Activated naive CD4-positive, alpha-beta T cell treated with anti-CD3 and anti-CD28 coated beads, Interleukin-2, amount 50 U/mL, for 24 hours (primary cell): ENCODE measurements at regions not wholly inside any gene's neighbourhood (a gene's known extent, or its start where the extent isn't known, plus 50 kb on each side); places are given as distances from the start of the nearest gene placed in this dataset.
"Not testable (repeated sequence)": the region's sequence is repeated elsewhere in the genome, so short reads cannot be mapped to it uniquely, and the experiment has no call there.

Experiments used
- H3K27ac Mint-ChIP-seq: one replicate; pipeline ENCODE4 v1.8.0; 2021; ENCODE audit warnings: mild to moderate bottlenecking, mixed read lengths
- H3K27me3 Mint-ChIP-seq: one replicate; pipeline ENCODE4 v1.8.0; 2021; ENCODE audit warnings: mixed read lengths
- H3K36me3 Mint-ChIP-seq: one replicate; pipeline ENCODE4 v1.8.0; 2021; ENCODE audit warnings: mixed read lengths
- H3K4me1 Mint-ChIP-seq: one replicate; pipeline ENCODE4 v1.8.0; 2021; ENCODE audit warnings: mixed read lengths
- H3K4me3 Mint-ChIP-seq: one replicate; pipeline ENCODE4 v1.8.0; 2021; ENCODE audit warnings: mild to moderate bottlenecking, mixed read lengths
- H3K9me3 Mint-ChIP-seq: one replicate; pipeline ENCODE4 v1.8.0; 2021; ENCODE audit warnings: mixed read lengths

- Mint-ChIP-seq H3K9me3 (no peaks in the 10 kb centered on the region), H3K4me3 (no peak overlapping the region), H3K27ac (no peak overlapping the region), H3K27me3 (no peaks in the 10 kb centered on the region), H3K4me1 (no peaks in the 10 kb centered on the region), H3K36me3 (no peaks in the 10 kb centered on the region)
These were observed 131.9 kb downstream of the NPR3 start for GRCh38 chr5:32842813-32843530.

GRCh38 chr5:32843531-32843895 lies 132.4 kb downstream of the NPR3 start:
- Mint-ChIP-seq H3K27ac (no peak overlapping the region), H3K4me1 (no peaks in the 10 kb centered on the region), H3K9me3 (no peaks in the 10 kb centered on the region), H3K4me3 (no peak overlapping the region), H3K27me3 (no peaks in the 10 kb centered on the region), H3K36me3 (no peaks in the 10 kb centered on the region)

GRCh38 chr5:32845171-32845570 lies 134.1 kb downstream of the NPR3 start:
- Mint-ChIP-seq H3K9me3 (no peaks in the 10 kb centered on the region), H3K27me3 (no peaks in the 10 kb centered on the region), H3K36me3 (no peaks in the 10 kb centered on the region), H3K27ac (no peak overlapping the region), H3K4me1 (no peaks in the 10 kb centered on the region), H3K4me3 (no peak overlapping the region)

- H3K9me3 Mint-ChIP-seq, result no peaks in the 10 kb centered on the region
- H3K36me3 Mint-ChIP-seq, result no peaks in the 10 kb centered on the region
- H3K27me3 Mint-ChIP-seq, result no peaks in the 10 kb centered on the region
- no peak overlapping the region for H3K27ac Mint-ChIP-seq
- H3K4me3 Mint-ChIP-seq, result no peak overlapping the region
- no peaks in the 10 kb centered on the region for H3K4me1 Mint-ChIP-seq
These were observed 137.0 kb downstream of the NPR3 start for GRCh38 chr5:32848120-32848519.

GRCh38 chr5:32848681-32849080 lies 137.6 kb downstream of the NPR3 start:
- no peak overlapping the region for H3K4me3 Mint-ChIP-seq
- no peaks in the 10 kb centered on the region for H3K4me1 Mint-ChIP-seq
- H3K9me3 Mint-ChIP-seq, result no peaks in the 10 kb centered on the region
- no peaks in the 10 kb centered on the region for H3K27me3 Mint-ChIP-seq
- H3K36me3 Mint-ChIP-seq, result no peaks in the 10 kb centered on the region
- no peak overlapping the region for H3K27ac Mint-ChIP-seq

- no peaks in the 10 kb centered on the region for H3K27me3 Mint-ChIP-seq
- H3K36me3 Mint-ChIP-seq, result no peaks in the 10 kb centered on the region
- H3K27ac Mint-ChIP-seq, result no peak overlapping the region
- H3K4me3 Mint-ChIP-seq, result no peak overlapping the region
- peaks cover 8% of the 10 kb centered on the region for H3K9me3 Mint-ChIP-seq
- no peaks in the 10 kb centered on the region for H3K4me1 Mint-ChIP-seq
These were observed 139.8 kb downstream of the NPR3 start for GRCh38 chr5:32850817-32851496.

GRCh38 chr5:32851559-32852173 lies 140.5 kb downstream of the NPR3 start:
- Mint-ChIP-seq H3K36me3 (no peaks in the 10 kb centered on the region), H3K4me1 (no peaks in the 10 kb centered on the region), H3K4me3 (no peak overlapping the region), H3K9me3 (peaks cover 8% of the 10 kb centered on the region), H3K27ac (no peak overlapping the region), H3K27me3 (no peaks in the 10 kb centered on the region)

- Mint-ChIP-seq H3K4me1 (no peaks in the 10 kb centered on the region), H3K4me3 (no peak overlapping the region), H3K9me3 (peaks cover 8% of the 10 kb centered on the region), H3K36me3 (no peaks in the 10 kb centered on the region), H3K27ac (no peak overlapping the region), H3K27me3 (no peaks in the 10 kb centered on the region)
These were observed 141.4 kb downstream of the NPR3 start for GRCh38 chr5:32852535-32852934.

- H3K4me1 Mint-ChIP-seq, result no peaks in the 10 kb centered on the region
- no peak overlapping the region for H3K4me3 Mint-ChIP-seq
- H3K36me3 Mint-ChIP-seq, result no peaks in the 10 kb centered on the region
- peaks cover 8% of the 10 kb centered on the region for H3K9me3 Mint-ChIP-seq
- no peaks in the 10 kb centered on the region for H3K27me3 Mint-ChIP-seq
- no peak overlapping the region for H3K27ac Mint-ChIP-seq
These were observed 141.9 kb downstream of the NPR3 start for GRCh38 chr5:32852976-32853375.

- Mint-ChIP-seq H3K36me3 (no peaks in the 10 kb centered on the region), H3K9me3 (peaks cover 8% of the 10 kb centered on the region), H3K4me1 (no peaks in the 10 kb centered on the region), H3K27me3 (no peaks in the 10 kb centered on the region), H3K4me3 (no peak overlapping the region), H3K27ac (no peak overlapping the region)
These were observed 143.4 kb downstream of the NPR3 start for GRCh38 chr5:32854473-32854872.

- Mint-ChIP-seq H3K4me1 (no peaks in the 10 kb centered on the region), H3K4me3 (no peak overlapping the region)
These were observed 148.1 kb downstream of the NPR3 start for GRCh38 chr5:32859211-32859641.

GRCh38 chr5:32865475-32865874 lies 154.4 kb downstream of the NPR3 start:
- Mint-ChIP-seq H3K27ac (no peak overlapping the region), H3K4me3 (no peak overlapping the region), H3K9me3 (peaks cover 21% of the 10 kb centered on the region), H3K36me3 (no peaks in the 10 kb centered on the region), H3K4me1 (no peaks in the 10 kb centered on the region), H3K27me3 (peaks cover 1% of the 10 kb centered on the region)

More at GRCh38 chr5:32859211-32859641, 148.1 kb downstream of the NPR3 start:
- peaks cover 10% of the 10 kb centered on the region for H3K9me3 Mint-ChIP-seq
- peaks cover under 1% of the 10 kb centered on the region for H3K27me3 Mint-ChIP-seq
- H3K27ac Mint-ChIP-seq, result no peak overlapping the region
- H3K36me3 Mint-ChIP-seq, result no peaks in the 10 kb centered on the region

GRCh38 chr5:32866138-32866537 lies 155.0 kb downstream of the NPR3 start:
- Mint-ChIP-seq H3K9me3 (peaks cover 19% of the 10 kb centered on the region), H3K27me3 (peaks cover 1% of the 10 kb centered on the region), H3K27ac (no peak overlapping the region), H3K4me1 (no peaks in the 10 kb centered on the region), H3K36me3 (no peaks in the 10 kb centered on the region), H3K4me3 (no peak overlapping the region)

- Mint-ChIP-seq H3K27me3 (peaks cover 1% of the 10 kb centered on the region), H3K27ac (no peak overlapping the region), H3K36me3 (no peaks in the 10 kb centered on the region), H3K9me3 (peaks cover 22% of the 10 kb centered on the region), H3K4me1 (no peaks in the 10 kb centered on the region), H3K4me3 (no peak overlapping the region)
These were observed 158.1 kb downstream of the NPR3 start for GRCh38 chr5:32869216-32869615.

- Mint-ChIP-seq H3K27me3 (no peaks in the 10 kb centered on the region), H3K9me3 (peaks cover 34% of the 10 kb centered on the region), H3K4me3 (no peak overlapping the region), H3K4me1 (no peaks in the 10 kb centered on the region), H3K36me3 (no peaks in the 10 kb centered on the region), H3K27ac (no peak overlapping the region)
These were observed 165.7 kb downstream of the NPR3 start for GRCh38 chr5:32876791-32877190.

- not testable (repeated sequence) for H3K4me3 Mint-ChIP-seq
These were observed 168.2 kb downstream of the NPR3 start for GRCh38 chr5:32879364-32879763.

More at GRCh38 chr5:32879364-32879763, 168.2 kb downstream of the NPR3 start:
- not testable (repeated sequence) for H3K27me3 Mint-ChIP-seq, H3K27ac Mint-ChIP-seq, H3K4me1 Mint-ChIP-seq, H3K36me3 Mint-ChIP-seq
- peaks cover 43% of the 10 kb centered on the region for H3K9me3 Mint-ChIP-seq
